LNCaP clone FGC (cell line): ENCODE measurements at regions not wholly inside any gene's neighbourhood (a gene's known extent, or its start where the extent isn't known, plus 50 kb on each side); places are given as distances from the start of the nearest gene placed in this dataset.

Experiments used
- DNase-seq: peaks from one replicate; pipeline ENCODE4 v3.0.0-alpha.2; 2011; ENCODE audit warnings: low read depth
- H3K4me3 ChIP-seq: 2 replicates; pipeline ENCODE4 v1.5.1; 2011; ENCODE audit warnings: mild to moderate bottlenecking, low read depth, low read length, control low read depth
- TF ChIP-seq, protein P1 (sequence below): IDR thresholded peaks from 2 replicates; pipeline ENCODE4 v1.5.1; 2012; ENCODE audit warnings: mild to moderate bottlenecking; ENCODE audit not compliant: control insufficient read depth, insufficient read depth; ENCODE audit errors: extremely low read depth

DNA sequence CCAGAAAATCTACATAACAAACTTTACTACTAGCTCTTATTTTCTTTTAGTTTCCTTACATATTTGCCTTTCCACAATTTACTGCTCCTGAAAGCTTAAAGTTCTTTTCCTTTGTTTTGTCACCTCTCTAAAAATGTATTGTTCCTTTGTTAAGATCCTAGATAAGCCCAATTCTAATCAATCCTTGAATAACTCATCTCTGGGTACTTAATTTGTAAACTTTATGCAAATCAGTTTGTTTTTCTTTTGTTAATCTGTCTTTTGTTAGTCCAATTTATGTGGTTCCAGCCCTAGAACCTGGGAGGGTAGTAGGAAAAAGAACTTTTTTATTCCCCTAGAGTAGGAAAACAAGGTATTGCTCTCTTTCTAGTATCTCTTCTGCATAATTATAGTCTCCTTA, 444.7 kb downstream of the PCDH10 start:
- no peak for DNase-seq
- H3K4me3 ChIP-seq: no peak overlapping the region
- TF ChIP-seq, protein P1, sequence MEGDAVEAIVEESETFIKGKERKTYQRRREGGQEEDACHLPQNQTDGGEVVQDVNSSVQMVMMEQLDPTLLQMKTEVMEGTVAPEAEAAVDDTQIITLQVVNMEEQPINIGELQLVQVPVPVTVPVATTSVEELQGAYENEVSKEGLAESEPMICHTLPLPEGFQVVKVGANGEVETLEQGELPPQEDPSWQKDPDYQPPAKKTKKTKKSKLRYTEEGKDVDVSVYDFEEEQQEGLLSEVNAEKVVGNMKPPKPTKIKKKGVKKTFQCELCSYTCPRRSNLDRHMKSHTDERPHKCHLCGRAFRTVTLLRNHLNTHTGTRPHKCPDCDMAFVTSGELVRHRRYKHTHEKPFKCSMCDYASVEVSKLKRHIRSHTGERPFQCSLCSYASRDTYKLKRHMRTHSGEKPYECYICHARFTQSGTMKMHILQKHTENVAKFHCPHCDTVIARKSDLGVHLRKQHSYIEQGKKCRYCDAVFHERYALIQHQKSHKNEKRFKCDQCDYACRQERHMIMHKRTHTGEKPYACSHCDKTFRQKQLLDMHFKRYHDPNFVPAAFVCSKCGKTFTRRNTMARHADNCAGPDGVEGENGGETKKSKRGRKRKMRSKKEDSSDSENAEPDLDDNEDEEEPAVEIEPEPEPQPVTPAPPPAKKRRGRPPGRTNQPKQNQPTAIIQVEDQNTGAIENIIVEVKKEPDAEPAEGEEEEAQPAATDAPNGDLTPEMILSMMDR: no peak

DNA sequence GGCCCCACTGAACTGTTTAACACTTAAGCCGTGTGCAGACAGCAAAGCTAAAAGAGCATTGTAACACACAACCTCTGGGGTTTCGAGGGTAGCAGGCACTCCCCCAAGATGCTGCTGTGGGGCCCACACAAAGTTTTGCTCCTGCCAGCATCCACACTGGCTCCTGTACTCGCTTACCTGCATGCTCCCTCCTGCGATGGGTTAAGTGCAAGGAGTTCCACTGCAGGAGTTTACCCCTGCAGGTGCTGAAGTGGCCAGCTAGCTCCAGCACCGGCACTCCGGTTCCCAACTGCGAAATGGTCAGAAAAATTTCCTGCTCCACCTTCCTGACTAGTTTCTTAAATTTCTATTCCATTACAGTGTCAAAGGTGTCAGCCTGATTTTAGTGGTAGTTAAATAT, 443.5 kb downstream of the PCDH10 start:
- DNase-seq: no peak

DNA sequence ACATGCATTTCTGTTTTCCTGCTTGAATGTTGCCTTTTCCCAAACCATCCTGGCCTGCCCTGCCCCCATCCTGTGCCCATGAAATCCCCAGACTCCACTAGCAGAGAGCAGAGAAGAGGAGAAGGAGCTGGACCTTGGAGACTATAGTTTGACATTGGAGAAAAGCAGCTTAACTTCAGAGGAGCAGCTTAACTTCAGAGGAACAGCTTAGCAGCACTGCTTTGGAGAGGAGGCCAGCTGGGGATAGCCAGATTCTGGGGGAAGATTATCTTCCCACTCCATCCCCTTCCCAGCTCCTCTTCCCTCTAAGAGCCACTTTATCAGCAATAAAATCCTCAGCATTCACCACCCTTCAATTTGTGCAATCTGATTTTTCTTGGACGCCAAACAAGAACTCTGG, 443.0 kb downstream of the PCDH10 start:
- no peak for DNase-seq
- no peak overlapping the region for H3K4me3 ChIP-seq
- TF ChIP-seq, protein P1: no peak

More for the DNA sequence above, 443.5 kb downstream of the PCDH10 start:
- H3K4me3 ChIP-seq: no peak overlapping the region
- TF ChIP-seq, protein P1: no peak

DNA sequence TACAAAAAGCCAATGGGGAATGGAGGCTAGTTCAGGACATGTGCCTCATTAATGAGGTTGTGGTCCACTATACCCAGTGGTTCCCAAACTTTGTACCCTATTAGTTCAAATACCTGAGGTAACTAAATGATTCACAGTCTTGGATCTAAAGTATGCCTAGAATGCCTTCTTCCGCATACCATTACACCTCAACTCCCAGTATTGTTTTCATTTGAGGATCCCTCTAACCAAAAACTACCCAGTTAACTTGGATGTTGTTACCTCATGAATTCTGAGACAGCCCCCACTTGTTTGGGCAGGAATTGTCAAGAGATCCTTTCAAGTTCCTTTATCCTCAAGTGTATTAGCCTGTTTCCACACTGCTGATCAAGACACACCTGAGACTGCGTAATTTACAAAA, 439.2 kb downstream of the PCDH10 start:
- DNase-seq: no peak

DNA sequence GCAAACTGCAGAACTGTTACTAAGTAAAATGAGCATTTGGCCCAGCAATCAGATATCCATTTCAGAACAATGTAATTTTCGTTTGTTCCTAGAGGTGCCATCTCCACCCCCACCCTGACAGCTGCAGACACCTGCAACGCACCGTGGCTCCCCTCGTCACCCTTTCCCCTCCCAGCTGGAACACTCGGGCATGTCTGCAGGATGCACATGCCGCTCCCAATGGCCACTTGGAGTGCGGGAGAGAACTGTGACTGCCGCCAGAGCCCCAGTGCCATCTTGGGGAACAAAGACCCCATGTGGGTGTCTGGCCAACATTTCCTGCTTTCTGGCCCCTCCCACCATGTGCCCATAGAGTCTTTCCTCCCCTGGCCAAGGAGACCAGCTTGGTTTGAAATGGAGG, 436.2 kb downstream of the PCDH10 start:
- TF ChIP-seq, protein P1: no peak
- no peak for DNase-seq
- no peak overlapping the region for H3K4me3 ChIP-seq

More for the DNA sequence above, 439.2 kb downstream of the PCDH10 start:
- H3K4me3 ChIP-seq: no peak overlapping the region
- TF ChIP-seq, protein P1: no peak

DNA sequence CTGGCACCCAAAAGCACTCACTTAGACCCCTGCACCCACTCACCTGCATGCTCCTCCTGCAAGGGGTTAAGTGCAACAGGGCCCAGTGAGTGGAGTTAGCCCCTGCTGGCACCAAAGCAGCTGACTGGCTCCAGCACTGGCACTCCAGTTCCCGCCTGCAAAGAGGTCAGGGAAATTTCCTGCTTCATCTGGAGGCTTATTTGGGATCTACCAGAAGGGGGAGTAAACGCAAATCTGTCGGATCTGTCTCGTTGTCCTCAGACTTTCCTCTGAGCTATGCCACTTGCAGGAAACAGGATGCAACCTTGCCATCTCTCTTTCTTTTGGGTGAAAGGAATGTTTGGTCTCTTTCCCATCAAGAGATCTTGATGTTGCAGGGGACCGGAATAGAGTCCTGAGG, 435.6 kb downstream of the PCDH10 start:
- DNase-seq: no peak
- H3K4me3 ChIP-seq: no peak overlapping the region
- TF ChIP-seq, protein P1: no peak

DNA sequence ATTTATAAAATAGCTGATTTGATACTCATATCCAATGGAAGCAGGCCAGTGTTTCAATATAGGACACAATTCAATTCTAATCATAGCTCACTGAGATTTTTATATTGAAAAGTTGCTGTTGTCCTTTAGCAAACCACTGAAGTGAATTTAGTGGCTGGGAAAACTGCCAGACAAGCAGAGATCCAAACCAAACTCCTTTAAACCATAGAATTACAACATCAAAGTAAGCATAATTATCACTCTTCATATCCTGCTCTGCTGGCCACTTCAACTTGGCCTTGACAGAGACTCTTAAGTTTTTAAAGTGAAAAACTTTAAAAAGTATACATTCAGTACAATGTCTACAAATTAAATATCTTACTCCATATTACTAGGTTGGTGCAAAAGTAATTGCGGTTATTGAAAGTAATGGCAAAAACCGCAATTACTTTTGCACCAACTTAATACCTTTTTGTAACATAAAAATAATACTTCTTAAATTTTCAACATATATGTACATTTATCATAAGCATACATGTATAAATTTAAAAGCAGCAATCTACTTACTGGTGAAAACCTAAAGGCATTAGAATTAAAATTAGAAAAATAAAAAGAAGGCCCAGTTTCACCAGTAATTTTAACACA, 433.0 kb downstream of the PCDH10 start:
- DNase-seq: peak; percentile 21
- no peak overlapping the region for H3K4me3 ChIP-seq
- TF ChIP-seq, protein P1: no peak
